ENCODE measurements at regions not wholly inside any gene's neighbourhood (a gene's known extent, or its start where the extent isn't known, plus 50 kb on each side); places are given as distances from the start of the nearest gene placed in this dataset.

- TF ChIP-seq CTCF (IDR thresholded peaks at IDR 0.05; ENCODE audit: low read depth, low read length, missing control alignments): no peak
- H3K4me3 ChIP-seq (ENCODE audit: low read depth, low read length): no peak overlapping the region
- in situ Hi-C loops (cut with HindIII; ENCODE audit: low sequenced_read_pairs): no loop called here
- no peak for DNase-seq (ENCODE audit: low read depth)
These were observed 164.4 kb upstream of the PRDM1 start for GRCh38 chr6:105921781-105922180.

GRCh38 chr6:105920071-105920470 lies 166.1 kb upstream of the PRDM1 start:
- DNase-seq (ENCODE audit: low read depth): no peak
- TF ChIP-seq CTCF (IDR thresholded peaks at IDR 0.05; ENCODE audit: low read depth, low read length, missing control alignments): no peak
- in situ Hi-C loops (cut with HindIII; ENCODE audit: low sequenced_read_pairs): no loop called here
- no peak overlapping the region for H3K4me3 ChIP-seq (ENCODE audit: low read depth, low read length)

GRCh38 chr6:105917038-105917695 lies 169.0 kb upstream of the PRDM1 start:
- no peak for TF ChIP-seq CTCF (IDR thresholded peaks at IDR 0.05; ENCODE audit: low read depth, low read length, missing control alignments)

GRCh38 chr6:105911106-105911629 lies 175.0 kb upstream of the PRDM1 start:
- H3K4me3 ChIP-seq (ENCODE audit: low read depth, low read length): no peak overlapping the region
- in situ Hi-C loops (cut with HindIII; ENCODE audit: low sequenced_read_pairs): no loop called here

More at GRCh38 chr6:105917038-105917695, 169.0 kb upstream of the PRDM1 start:
- no peak overlapping the region for H3K4me3 ChIP-seq (ENCODE audit: low read depth, low read length)
- in situ Hi-C loops (cut with HindIII; ENCODE audit: low sequenced_read_pairs): no loop called here
- no peak for DNase-seq (ENCODE audit: low read depth)

GRCh38 chr6:105909106-105909505 lies 177.0 kb upstream of the PRDM1 start:
- no peak overlapping the region for H3K4me3 ChIP-seq (ENCODE audit: low read depth, low read length)
- DNase-seq (ENCODE audit: low read depth): no peak
- no peak for TF ChIP-seq CTCF (IDR thresholded peaks at IDR 0.05; ENCODE audit: low read depth, low read length, missing control alignments)
- in situ Hi-C loops (cut with HindIII; ENCODE audit: low sequenced_read_pairs): no loop called here

More at GRCh38 chr6:105911106-105911629, 175.0 kb upstream of the PRDM1 start:
- DNase-seq (ENCODE audit: low read depth): no peak
- TF ChIP-seq CTCF (IDR thresholded peaks at IDR 0.05; ENCODE audit: low read depth, low read length, missing control alignments): no peak

GRCh38 chr6:105907991-105908390 lies 178.1 kb upstream of the PRDM1 start:
- no peak for DNase-seq (ENCODE audit: low read depth)
- TF ChIP-seq CTCF (IDR thresholded peaks at IDR 0.05; ENCODE audit: low read depth, low read length, missing control alignments): no peak
- in situ Hi-C loops (cut with HindIII; ENCODE audit: low sequenced_read_pairs): no loop called here
- no peak overlapping the region for H3K4me3 ChIP-seq (ENCODE audit: low read depth, low read length)
